ENCODE measurements at regions not wholly inside any gene's neighbourhood (a gene's known extent, or its start where the extent isn't known, plus 50 kb on each side); places are given as distances from the start of the nearest gene placed in this dataset.

GRCh38 chr14:89095036-89095435, 270.6 kb downstream of the TTC8 start:
- no peak overlapping the region for H2BK12ac ChIP-seq (ENCODE audit: insufficient read length, low read depth, low read length)
- no peak overlapping the region for H2AK5ac ChIP-seq (ENCODE audit: insufficient read length, low read length)
- no peak overlapping the region for H2BK15ac ChIP-seq (ENCODE audit: low read depth, low read length)
- H2AFZ ChIP-seq (ENCODE audit: low read length): no peak overlapping the region
- H3K27me3 ChIP-seq (ENCODE audit: insufficient read depth, low read length): no peaks in the 10 kb centered on the region
- no peaks in the 10 kb centered on the region for H3K9me3 ChIP-seq (ENCODE audit: control insufficient read depth, low read depth, low read length)
- no peak for DNase-seq
- no peak overlapping the region for H3K4ac ChIP-seq (ENCODE audit: low read depth, low read length)
- no peak overlapping the region for H2BK5ac ChIP-seq (ENCODE audit: insufficient read length, low read length)
- H3K23me2 ChIP-seq (ENCODE audit: insufficient read length, low read depth, low read length, poor library complexity, severe bottlenecking): no peaks in the 10 kb centered on the region
- H3K56ac ChIP-seq (ENCODE audit: insufficient read length, low read depth, low read length): no peak overlapping the region
- H3K4me1 ChIP-seq (ENCODE audit: insufficient read depth, low read length): no peaks in the 10 kb centered on the region
- no peak overlapping the region for H3K27ac Mint-ChIP-seq
- H3T11ph ChIP-seq (ENCODE audit: low read length): no peak overlapping the region
- H3K4me3 Mint-ChIP-seq: no peak overlapping the region
- H4K91ac ChIP-seq (ENCODE audit: insufficient read length, low read depth, low read length): no peak overlapping the region
- H3K27ac ChIP-seq (ENCODE audit: insufficient read length, low read depth, low read length): no peak overlapping the region
- TF ChIP-seq, protein P1, sequence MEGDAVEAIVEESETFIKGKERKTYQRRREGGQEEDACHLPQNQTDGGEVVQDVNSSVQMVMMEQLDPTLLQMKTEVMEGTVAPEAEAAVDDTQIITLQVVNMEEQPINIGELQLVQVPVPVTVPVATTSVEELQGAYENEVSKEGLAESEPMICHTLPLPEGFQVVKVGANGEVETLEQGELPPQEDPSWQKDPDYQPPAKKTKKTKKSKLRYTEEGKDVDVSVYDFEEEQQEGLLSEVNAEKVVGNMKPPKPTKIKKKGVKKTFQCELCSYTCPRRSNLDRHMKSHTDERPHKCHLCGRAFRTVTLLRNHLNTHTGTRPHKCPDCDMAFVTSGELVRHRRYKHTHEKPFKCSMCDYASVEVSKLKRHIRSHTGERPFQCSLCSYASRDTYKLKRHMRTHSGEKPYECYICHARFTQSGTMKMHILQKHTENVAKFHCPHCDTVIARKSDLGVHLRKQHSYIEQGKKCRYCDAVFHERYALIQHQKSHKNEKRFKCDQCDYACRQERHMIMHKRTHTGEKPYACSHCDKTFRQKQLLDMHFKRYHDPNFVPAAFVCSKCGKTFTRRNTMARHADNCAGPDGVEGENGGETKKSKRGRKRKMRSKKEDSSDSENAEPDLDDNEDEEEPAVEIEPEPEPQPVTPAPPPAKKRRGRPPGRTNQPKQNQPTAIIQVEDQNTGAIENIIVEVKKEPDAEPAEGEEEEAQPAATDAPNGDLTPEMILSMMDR (conservative IDR thresholded peaks at IDR 0.05): no peak
- H3K23ac ChIP-seq (ENCODE audit: insufficient read length, low read depth, low read length): no peak overlapping the region
- H3K9ac ChIP-seq (ENCODE audit: extremely low read depth, insufficient read length, low read length): no peak overlapping the region
- no peaks in the 10 kb centered on the region for H3K79me2 ChIP-seq (ENCODE audit: insufficient read depth, low read length)
- no CpG with 5 or more reads among the region's 1 CpG for WGBS (ENCODE audit: extremely low coverage, insufficient read length, low lambda C conversion rate)
- H3K14ac ChIP-seq (ENCODE audit: insufficient read depth, low read length): no peak overlapping the region
- no peaks in the 10 kb centered on the region for H3K79me1 ChIP-seq (ENCODE audit: insufficient read depth, low read depth, low read length, poor library complexity, severe bottlenecking)
- H4K5ac ChIP-seq (ENCODE audit: insufficient read length, low read depth, low read length): no peak overlapping the region
- peaks cover 7 to 9% of the 10 kb centered on the region in 2 experiments for H3K9me3 Mint-ChIP-seq
- H2BK120ac ChIP-seq (ENCODE audit: low read depth, low read length, poor library complexity, severe bottlenecking): no peak overlapping the region
- H4K8ac ChIP-seq (replicated peaks; ENCODE audit: insufficient read length, low read depth, low read length): no peak overlapping the region
- peaks cover 24% of the 10 kb centered on the region for H3K27me3 Mint-ChIP-seq (ENCODE audit: low read depth)
- no peaks in the 10 kb centered on the region for H4K20me1 ChIP-seq (ENCODE audit: control insufficient read depth, insufficient read depth, insufficient read length)
- no peak overlapping the region for H3K4me2 ChIP-seq (ENCODE audit: insufficient read depth, insufficient read length, low read length)
- no peak overlapping the region for H2BK20ac ChIP-seq (ENCODE audit: low read depth, low read length, poor library complexity, severe bottlenecking)
- H3K36me3 Mint-ChIP-seq (ENCODE audit: insufficient read depth in 1 of 3, low read depth in 3 of 3): peaks cover 0 to 4% (median 3%) of the 10 kb centered on the region in 3 experiments; a peak in 3 of 7 replicates
- H3K4me1 Mint-ChIP-seq: peaks cover 0 to 8% of the 10 kb centered on the region in 2 experiments; a peak in 2 of 4 replicates
- H3K18ac ChIP-seq (ENCODE audit: insufficient read length, low read depth, low read length): no peak overlapping the region
